CD4-positive, alpha-beta T cell treated with Interleukin-10 for 1 hour (primary cell): ENCODE measurements at regions not wholly inside any gene's neighbourhood (a gene's known extent, or its start where the extent isn't known, plus 50 kb on each side); places are given as distances from the start of the nearest gene placed in this dataset.
A peak's percentile ranks its signal among the peaks of the same experiment; 100 is the strongest.

Source experiments
- DNase-seq: peaks from one replicate; pipeline ENCODE4 v3.0.0-alpha.2; 2020

GRCh38 chrX:102067966-102068723 lies 57.3 kb upstream of the TCEAL2 start:
- DNase-seq = peak; percentile 12

DNA sequence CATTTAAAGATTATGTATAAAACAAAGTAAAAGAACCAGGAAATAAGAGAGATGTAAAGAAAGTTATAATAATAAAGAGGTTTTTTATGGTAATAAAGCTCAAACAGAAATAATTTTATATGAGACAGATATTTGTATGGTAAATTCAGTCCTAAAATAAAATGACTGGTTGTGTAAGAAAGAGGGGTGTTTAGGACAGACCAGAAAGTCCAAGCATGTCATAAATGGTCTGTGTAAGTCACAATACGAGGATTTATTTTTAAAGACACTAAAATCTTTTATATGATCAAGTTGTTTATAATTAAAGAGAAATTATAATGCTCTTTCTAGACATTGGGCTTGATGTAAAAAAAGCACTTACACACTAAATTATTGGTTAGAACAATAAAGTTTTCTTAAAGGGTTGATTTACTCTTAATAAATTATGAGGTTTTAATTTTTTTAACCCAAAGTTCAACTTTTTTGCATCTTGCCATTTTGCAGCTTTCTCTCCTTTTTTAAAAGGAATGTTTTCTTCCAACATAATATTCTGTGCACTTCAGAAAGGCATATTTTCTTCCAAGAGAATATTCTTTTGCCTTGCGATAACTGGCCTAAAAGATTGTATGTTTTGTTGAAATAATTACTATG lies 61.9 kb upstream of the TCEAL2 start:
- no peak for DNase-seq

DNA sequence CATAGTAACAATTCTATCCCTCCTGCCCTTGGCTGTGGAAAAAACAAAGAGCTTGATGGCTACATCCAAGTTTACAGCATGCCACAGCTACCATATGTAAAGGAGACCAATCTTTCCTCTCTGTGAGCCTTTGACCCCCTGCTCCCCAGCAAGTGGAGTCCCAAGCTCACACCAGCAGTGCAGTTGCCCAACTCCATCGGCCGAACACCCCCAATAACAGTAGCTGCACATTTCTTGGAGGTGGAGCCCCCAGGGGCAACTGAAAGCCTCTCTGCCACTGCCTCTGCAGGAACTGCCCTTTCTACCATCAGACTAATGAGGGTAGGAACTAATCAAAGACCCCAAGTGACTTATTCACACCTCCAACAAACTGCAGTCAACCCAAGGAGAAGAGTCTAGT lies 81.0 kb upstream of the TCEAL2 start:
- no peak for DNase-seq

- DNase-seq = no peak
Measured at GRCh38 chrX:102043380-102043779, 82.1 kb upstream of the TCEAL2 start.

DNA sequence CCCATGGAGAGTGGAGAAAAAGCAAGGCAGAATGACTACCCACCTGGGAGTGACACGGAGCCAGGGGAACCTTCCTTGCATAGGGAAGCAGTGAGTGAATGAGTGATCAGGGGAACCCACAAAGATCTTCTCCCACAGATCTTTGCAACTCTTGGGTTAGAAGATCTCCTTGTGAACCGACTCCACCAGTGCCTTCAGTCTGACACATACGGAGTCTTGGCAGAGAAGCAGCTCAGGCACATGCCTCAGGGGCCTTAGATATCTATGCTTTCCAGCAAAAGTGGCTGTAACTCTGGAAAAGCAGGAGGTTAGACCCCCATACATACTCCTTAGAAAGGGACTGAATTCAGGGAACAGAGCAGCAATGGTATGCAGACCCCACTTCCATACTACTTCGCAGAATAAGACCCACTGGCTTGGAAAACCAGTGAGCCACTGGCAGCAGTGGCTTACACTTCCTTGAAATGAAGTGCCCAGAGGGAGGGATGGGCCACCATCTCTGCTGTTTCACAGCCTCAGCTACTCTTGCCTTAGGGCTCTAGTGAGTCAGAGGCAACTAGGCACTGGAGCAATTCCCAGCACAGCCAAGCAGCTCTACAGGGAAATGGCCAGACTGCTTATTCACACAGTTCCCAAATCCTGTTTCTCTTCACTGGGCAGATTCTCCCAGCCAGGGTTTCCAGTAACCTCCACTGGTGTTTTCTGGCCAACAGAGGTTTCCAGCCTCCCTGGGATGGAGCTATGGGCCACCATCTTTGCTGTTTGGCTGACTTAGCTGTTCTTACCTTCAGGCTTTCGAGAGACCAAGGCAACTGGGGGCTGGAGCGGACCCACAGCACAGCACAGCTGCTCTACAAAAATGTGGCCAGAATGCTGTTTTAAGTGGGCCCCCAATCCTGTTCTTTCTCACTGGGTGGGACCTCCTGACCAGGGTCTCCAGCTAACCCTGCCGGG lies 82.8 kb upstream of the TCEAL2 start:
- no peak for DNase-seq

- DNase-seq = no peak
Measured at GRCh38 chrX:102029026-102029425, 96.5 kb upstream of the TCEAL2 start.

DNA sequence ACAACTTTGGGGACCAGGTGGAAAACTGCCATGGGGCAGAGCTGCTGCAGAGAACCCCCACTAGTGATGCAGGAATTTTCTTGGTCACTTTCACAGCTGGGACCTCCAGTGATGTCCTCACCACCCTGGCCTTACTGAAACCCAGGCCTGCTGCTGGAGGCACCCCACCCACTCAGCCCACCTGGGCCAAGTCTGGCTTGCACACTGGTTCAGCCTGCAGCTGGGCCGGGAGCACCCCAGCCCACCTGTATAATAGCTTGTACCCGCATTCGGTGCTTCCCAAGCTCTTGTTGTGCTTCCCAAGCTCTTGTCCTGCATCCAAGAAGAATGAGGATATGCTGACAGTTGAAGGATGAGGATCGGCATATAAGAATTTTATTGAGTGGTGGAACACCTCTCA lies 86.4 kb upstream of the ZMAT1 start:
- no peak for DNase-seq

DNA sequence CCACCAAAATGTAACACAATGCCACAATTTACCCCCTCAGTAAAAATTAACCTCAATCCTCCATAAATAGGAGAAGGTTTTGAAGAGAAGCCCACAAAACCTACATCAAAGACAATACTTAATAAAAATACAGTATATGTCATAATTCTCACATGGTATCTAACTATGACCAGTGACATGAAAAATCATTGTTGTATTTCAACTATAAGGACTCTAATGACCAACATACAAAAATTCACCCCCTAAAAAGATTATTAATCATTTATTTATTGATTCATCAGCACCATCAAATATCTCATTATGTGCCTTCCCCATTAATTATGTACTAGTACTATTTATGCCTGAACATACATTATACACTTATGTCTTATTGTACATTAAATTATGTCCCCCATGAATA lies 77.1 kb upstream of the ZMAT1 start:
- DNase-seq = no peak

GRCh38 chrX:101999644-102000539 lies 68.1 kb upstream of the ZMAT1 start:
- DNase-seq = no peak

DNA sequence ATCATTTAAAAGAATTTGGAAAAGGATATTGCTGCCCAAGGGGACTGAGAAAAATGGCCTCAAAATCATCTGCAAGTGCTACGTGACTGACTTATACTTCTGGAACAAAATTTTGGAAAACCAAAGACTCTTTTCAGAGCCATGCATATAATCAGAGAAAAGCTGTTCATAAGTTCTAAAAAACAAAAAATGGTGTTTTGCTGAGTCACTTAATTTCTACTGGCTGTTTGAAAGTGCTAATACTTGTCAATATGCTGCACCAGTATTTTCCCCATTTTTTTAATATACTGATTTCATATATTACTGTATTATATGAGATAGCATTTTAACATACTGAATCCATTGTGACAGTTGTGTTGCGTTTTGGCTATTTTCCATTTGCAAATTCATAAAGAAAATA lies 61.5 kb upstream of the ZMAT1 start:
- DNase-seq = no peak

GRCh38 chrX:101986586-101986985 lies 54.8 kb upstream of the ZMAT1 start:
- DNase-seq = no peak
